ENCODE measurements at regions not wholly inside any gene's neighbourhood (a gene's known extent, or its start where the extent isn't known, plus 50 kb on each side); places are given as distances from the start of the nearest gene placed in this dataset.

- Histone ChIP-seq H3K36me3 (ENCODE audit: control insufficient read depth, insufficient read depth, low read length) (no peaks in the 10 kb centered on the region), H3K4me1 (ENCODE audit: control insufficient read depth, insufficient read depth, low read length, poor library complexity, severe bottlenecking) (no peaks in the 10 kb centered on the region), H3K27ac (ENCODE audit: low read depth, low read length, severe bottlenecking) (no peak overlapping the region), H3K9me3 (ENCODE audit: control insufficient read depth, low read length) (peaks cover 13% of the 10 kb centered on the region), H3K4me3 (ENCODE audit: extremely low read depth, insufficient read depth, low read length, poor library complexity, severe bottlenecking) (no peak overlapping the region)
- WGBS, 2 experiments (ENCODE audit: insufficient coverage in 2 of 2) = 89 to 100% methylated on average over 1 of the region's 2 CpGs
Observed at GRCh38 chr9:88229434-88229833, 91.2 kb upstream of the SPATA31C2 start.

- 64 to 74% methylated on average over 5 to 6 of the region's 6 CpGs for WGBS, 2 experiments (ENCODE audit: insufficient coverage in 2 of 2)
- no peak overlapping the region for H3K27ac ChIP-seq (ENCODE audit: low read depth, low read length, severe bottlenecking)
- no peaks in the 10 kb centered on the region for H3K4me1 ChIP-seq (ENCODE audit: control insufficient read depth, insufficient read depth, low read length, poor library complexity, severe bottlenecking)
- H3K9me3 ChIP-seq (ENCODE audit: control insufficient read depth, low read length) = no peaks in the 10 kb centered on the region
- H3K36me3 ChIP-seq (ENCODE audit: control insufficient read depth, insufficient read depth, low read length) = no peaks in the 10 kb centered on the region
- no peak overlapping the region for H3K4me3 ChIP-seq (ENCODE audit: extremely low read depth, insufficient read depth, low read length, poor library complexity, severe bottlenecking)
Observed at GRCh38 chr9:88224938-88225337, 86.7 kb upstream of the SPATA31C2 start.

GRCh38 chr9:88221105-88221504 is 82.8 kb upstream of the SPATA31C2 start:
- WGBS, 2 experiments (ENCODE audit: insufficient coverage in 2 of 2) = 31 to 43% methylated on average over 7 of the region's 7 CpGs
- no peak overlapping the region for H3K4me3 ChIP-seq (ENCODE audit: extremely low read depth, insufficient read depth, low read length, poor library complexity, severe bottlenecking)
- no peaks in the 10 kb centered on the region for H3K9me3 ChIP-seq (ENCODE audit: control insufficient read depth, low read length)
- no peaks in the 10 kb centered on the region for H3K36me3 ChIP-seq (ENCODE audit: control insufficient read depth, insufficient read depth, low read length)
- H3K4me1 ChIP-seq (ENCODE audit: control insufficient read depth, insufficient read depth, low read length, poor library complexity, severe bottlenecking) = no peaks in the 10 kb centered on the region
- H3K27ac ChIP-seq (ENCODE audit: low read depth, low read length, severe bottlenecking) = no peak overlapping the region

- Histone ChIP-seq H3K4me1 (ENCODE audit: control insufficient read depth, insufficient read depth, low read length, poor library complexity, severe bottlenecking) (no peaks in the 10 kb centered on the region), H3K4me3 (ENCODE audit: extremely low read depth, insufficient read depth, low read length, poor library complexity, severe bottlenecking) (no peak overlapping the region), H3K27ac (ENCODE audit: low read depth, low read length, severe bottlenecking) (no peak overlapping the region), H3K9me3 (ENCODE audit: control insufficient read depth, low read length) (no peaks in the 10 kb centered on the region), H3K36me3 (ENCODE audit: control insufficient read depth, insufficient read depth, low read length) (no peaks in the 10 kb centered on the region)
- WGBS, 2 experiments (ENCODE audit: insufficient coverage in 2 of 2) = 92% methylated on average over 17 to 19 of the region's 20 CpGs
Observed at GRCh38 chr9:88220652-88221051, 82.4 kb upstream of the SPATA31C2 start.

GRCh38 chr9:88219601-88220000 is 81.3 kb upstream of the SPATA31C2 start:
- H3K27ac ChIP-seq (ENCODE audit: low read depth, low read length, severe bottlenecking) = no peak overlapping the region
- no peaks in the 10 kb centered on the region for H3K4me1 ChIP-seq (ENCODE audit: control insufficient read depth, insufficient read depth, low read length, poor library complexity, severe bottlenecking)
- 100% methylated on average over 1 of the region's 4 CpGs; no CpG with 5 or more reads in 1 of the 2 experiments for WGBS, 2 experiments (ENCODE audit: insufficient coverage in 2 of 2)

GRCh38 chr9:88218726-88219125 is 80.5 kb upstream of the SPATA31C2 start:
- Histone ChIP-seq H3K4me1 (ENCODE audit: control insufficient read depth, insufficient read depth, low read length, poor library complexity, severe bottlenecking) (no peaks in the 10 kb centered on the region), H3K36me3 (ENCODE audit: control insufficient read depth, insufficient read depth, low read length) (no peaks in the 10 kb centered on the region), H3K4me3 (ENCODE audit: extremely low read depth, insufficient read depth, low read length, poor library complexity, severe bottlenecking) (no peak overlapping the region), H3K27ac (ENCODE audit: low read depth, low read length, severe bottlenecking) (peak overlapping the region; percentile 6), H3K9me3 (ENCODE audit: control insufficient read depth, low read length) (no peaks in the 10 kb centered on the region)
- WGBS, 2 experiments (ENCODE audit: insufficient coverage in 2 of 2) = 100% methylated on average over 2 of the region's 3 CpGs; no CpG with 5 or more reads in 1 of the 2 experiments

More at GRCh38 chr9:88219601-88220000, 81.3 kb upstream of the SPATA31C2 start:
- H3K9me3 ChIP-seq (ENCODE audit: control insufficient read depth, low read length) = no peaks in the 10 kb centered on the region
- H3K4me3 ChIP-seq (ENCODE audit: extremely low read depth, insufficient read depth, low read length, poor library complexity, severe bottlenecking) = no peak overlapping the region
- no peaks in the 10 kb centered on the region for H3K36me3 ChIP-seq (ENCODE audit: control insufficient read depth, insufficient read depth, low read length)

GRCh38 chr9:88216126-88216995 is 78.1 kb upstream of the SPATA31C2 start:
- Histone ChIP-seq H3K27ac (ENCODE audit: low read depth, low read length, severe bottlenecking) (no peak overlapping the region), H3K36me3 (ENCODE audit: control insufficient read depth, insufficient read depth, low read length) (no peaks in the 10 kb centered on the region), H3K4me3 (ENCODE audit: extremely low read depth, insufficient read depth, low read length, poor library complexity, severe bottlenecking) (no peak overlapping the region), H3K9me3 (ENCODE audit: control insufficient read depth, low read length) (no peaks in the 10 kb centered on the region), H3K4me1 (ENCODE audit: control insufficient read depth, insufficient read depth, low read length, poor library complexity, severe bottlenecking) (no peaks in the 10 kb centered on the region)
- 94 to 95% methylated on average over 23 to 29 of the region's 29 CpGs for WGBS, 2 experiments (ENCODE audit: insufficient coverage in 2 of 2)

- no peaks in the 10 kb centered on the region for H3K9me3 ChIP-seq (ENCODE audit: control insufficient read depth, low read length)
- 71% methylated on average over 7 to 9 of the region's 10 CpGs for WGBS, 2 experiments (ENCODE audit: insufficient coverage in 2 of 2)
- no peak overlapping the region for H3K27ac ChIP-seq (ENCODE audit: low read depth, low read length, severe bottlenecking)
Observed at GRCh38 chr9:88215196-88216125, 77.2 kb upstream of the SPATA31C2 start.

GRCh38 chr9:88202321-88202720 is 64.0 kb upstream of the SPATA31C2 start:
- no peak overlapping the region for H3K27ac ChIP-seq (ENCODE audit: low read depth, low read length, severe bottlenecking)

More at GRCh38 chr9:88215196-88216125, 77.2 kb upstream of the SPATA31C2 start:
- H3K4me3 ChIP-seq (ENCODE audit: extremely low read depth, insufficient read depth, low read length, poor library complexity, severe bottlenecking) = no peak overlapping the region
- H3K4me1 ChIP-seq (ENCODE audit: control insufficient read depth, insufficient read depth, low read length, poor library complexity, severe bottlenecking) = no peaks in the 10 kb centered on the region
- H3K36me3 ChIP-seq (ENCODE audit: control insufficient read depth, insufficient read depth, low read length) = no peaks in the 10 kb centered on the region

GRCh38 chr9:88198341-88198807 is 60.1 kb upstream of the SPATA31C2 start:
- peaks cover 38% of the 10 kb centered on the region for H3K4me1 ChIP-seq (ENCODE audit: control insufficient read depth, insufficient read depth, low read length, poor library complexity, severe bottlenecking)
- no peaks in the 10 kb centered on the region for H3K36me3 ChIP-seq (ENCODE audit: control insufficient read depth, insufficient read depth, low read length)
- H3K9me3 ChIP-seq (ENCODE audit: control insufficient read depth, low read length) = no peaks in the 10 kb centered on the region
- WGBS, 2 experiments (ENCODE audit: insufficient coverage in 2 of 2) = 20% methylated on average over 1 of the region's 7 CpGs; no CpG with 5 or more reads in 1 of the 2 experiments
- H3K27ac ChIP-seq (ENCODE audit: low read depth, low read length, severe bottlenecking) = peak overlapping the region; percentile 96
- H3K4me3 ChIP-seq (ENCODE audit: extremely low read depth, insufficient read depth, low read length, poor library complexity, severe bottlenecking) = no peak overlapping the region

More at GRCh38 chr9:88202321-88202720, 64.0 kb upstream of the SPATA31C2 start:
- Histone ChIP-seq H3K4me1 (ENCODE audit: control insufficient read depth, insufficient read depth, low read length, poor library complexity, severe bottlenecking) (peaks cover 21% of the 10 kb centered on the region), H3K4me3 (ENCODE audit: extremely low read depth, insufficient read depth, low read length, poor library complexity, severe bottlenecking) (no peak overlapping the region), H3K36me3 (ENCODE audit: control insufficient read depth, insufficient read depth, low read length) (no peaks in the 10 kb centered on the region), H3K9me3 (ENCODE audit: control insufficient read depth, low read length) (no peaks in the 10 kb centered on the region)
- WGBS, 2 experiments (ENCODE audit: insufficient coverage in 2 of 2) = 97 to 100% methylated on average over 3 to 5 of the region's 8 CpGs
